Uterus (tissue), 2 donors: ENCODE measurements at regions not wholly inside any gene's neighbourhood (a gene's known extent, or its start where the extent isn't known, plus 50 kb on each side); places are given as distances from the start of the nearest gene placed in this dataset.

Experiments
- POLR2A ChIP-seq, 2 donors: fragments of 450-650 bp; IDR thresholded peaks; one replicate each; pipeline ENCODE4 v1.6.1; 2016; ENCODE audit warnings: antibody characterized with exemption in 2 of 2, mild to moderate bottlenecking in 1 of 2, moderate library complexity in 1 of 2
- TF ChIP-seq, protein P1 (sequence below), 4 experiments: fragments of 200-600 bp in 2 of 4; fragments of 450-650 bp in 2 of 4; sonication (generic) in 2 of 4; IDR thresholded peaks; one replicate each; pipeline ENCODE4 v1.5.1; 2016 to 2019; ENCODE audit warnings: antibody characterized with exemption in 4 of 4, mild to moderate bottlenecking in 2 of 4, moderate library complexity in 1 of 4

DNA sequence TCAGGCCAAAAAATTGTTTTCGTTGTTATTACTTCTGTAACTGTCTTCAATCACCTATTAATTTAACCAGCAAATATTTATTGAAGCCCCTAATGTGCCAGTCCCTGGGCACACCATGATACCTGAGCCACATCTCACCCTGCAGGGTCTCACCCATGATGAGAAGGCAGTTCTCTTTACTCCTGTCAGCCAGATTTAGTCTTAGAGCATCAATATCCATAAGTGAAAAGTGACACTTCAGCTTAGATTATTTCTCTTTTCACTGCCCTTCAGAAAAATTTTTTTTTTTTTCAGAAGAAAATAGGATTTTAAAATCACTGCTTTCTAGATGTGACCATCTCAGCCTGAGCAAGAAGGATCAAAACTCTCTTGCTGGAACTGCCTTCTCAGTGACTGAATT, 258.6 kb upstream of the NFE2L3 start:
- no peak for TF ChIP-seq POLR2A (IDR thresholded peaks at IDR 0.05)
- TF ChIP-seq, protein P1, sequence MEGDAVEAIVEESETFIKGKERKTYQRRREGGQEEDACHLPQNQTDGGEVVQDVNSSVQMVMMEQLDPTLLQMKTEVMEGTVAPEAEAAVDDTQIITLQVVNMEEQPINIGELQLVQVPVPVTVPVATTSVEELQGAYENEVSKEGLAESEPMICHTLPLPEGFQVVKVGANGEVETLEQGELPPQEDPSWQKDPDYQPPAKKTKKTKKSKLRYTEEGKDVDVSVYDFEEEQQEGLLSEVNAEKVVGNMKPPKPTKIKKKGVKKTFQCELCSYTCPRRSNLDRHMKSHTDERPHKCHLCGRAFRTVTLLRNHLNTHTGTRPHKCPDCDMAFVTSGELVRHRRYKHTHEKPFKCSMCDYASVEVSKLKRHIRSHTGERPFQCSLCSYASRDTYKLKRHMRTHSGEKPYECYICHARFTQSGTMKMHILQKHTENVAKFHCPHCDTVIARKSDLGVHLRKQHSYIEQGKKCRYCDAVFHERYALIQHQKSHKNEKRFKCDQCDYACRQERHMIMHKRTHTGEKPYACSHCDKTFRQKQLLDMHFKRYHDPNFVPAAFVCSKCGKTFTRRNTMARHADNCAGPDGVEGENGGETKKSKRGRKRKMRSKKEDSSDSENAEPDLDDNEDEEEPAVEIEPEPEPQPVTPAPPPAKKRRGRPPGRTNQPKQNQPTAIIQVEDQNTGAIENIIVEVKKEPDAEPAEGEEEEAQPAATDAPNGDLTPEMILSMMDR (IDR thresholded peaks at IDR 0.05): no peak
